ENCODE measurements at regions not wholly inside any gene's neighbourhood (a gene's known extent, or its start where the extent isn't known, plus 50 kb on each side); places are given as distances from the start of the nearest gene placed in this dataset.

DNA sequence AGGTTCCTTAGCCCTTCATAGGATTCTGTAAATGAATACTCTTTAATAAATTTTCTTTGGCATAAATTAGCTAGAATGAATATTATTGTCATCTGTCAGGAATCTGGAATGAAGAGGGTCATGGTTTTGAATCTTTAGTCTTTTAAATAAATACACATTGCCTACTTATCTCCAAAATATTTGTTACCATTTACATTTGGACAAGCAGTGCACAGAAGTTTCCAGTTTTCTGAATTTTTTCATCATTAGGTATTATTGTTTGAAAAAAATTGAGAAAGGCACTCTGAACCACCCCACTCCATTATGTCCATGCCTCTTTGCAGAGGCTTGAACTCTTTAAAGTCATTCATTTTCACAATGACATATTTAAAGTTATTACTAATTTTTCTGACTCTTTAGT, 549.0 kb upstream of the LUZP2 start:
- no peaks in the 10 kb centered on the region for H3K9me3 ChIP-seq
- TF ChIP-seq, protein P1, sequence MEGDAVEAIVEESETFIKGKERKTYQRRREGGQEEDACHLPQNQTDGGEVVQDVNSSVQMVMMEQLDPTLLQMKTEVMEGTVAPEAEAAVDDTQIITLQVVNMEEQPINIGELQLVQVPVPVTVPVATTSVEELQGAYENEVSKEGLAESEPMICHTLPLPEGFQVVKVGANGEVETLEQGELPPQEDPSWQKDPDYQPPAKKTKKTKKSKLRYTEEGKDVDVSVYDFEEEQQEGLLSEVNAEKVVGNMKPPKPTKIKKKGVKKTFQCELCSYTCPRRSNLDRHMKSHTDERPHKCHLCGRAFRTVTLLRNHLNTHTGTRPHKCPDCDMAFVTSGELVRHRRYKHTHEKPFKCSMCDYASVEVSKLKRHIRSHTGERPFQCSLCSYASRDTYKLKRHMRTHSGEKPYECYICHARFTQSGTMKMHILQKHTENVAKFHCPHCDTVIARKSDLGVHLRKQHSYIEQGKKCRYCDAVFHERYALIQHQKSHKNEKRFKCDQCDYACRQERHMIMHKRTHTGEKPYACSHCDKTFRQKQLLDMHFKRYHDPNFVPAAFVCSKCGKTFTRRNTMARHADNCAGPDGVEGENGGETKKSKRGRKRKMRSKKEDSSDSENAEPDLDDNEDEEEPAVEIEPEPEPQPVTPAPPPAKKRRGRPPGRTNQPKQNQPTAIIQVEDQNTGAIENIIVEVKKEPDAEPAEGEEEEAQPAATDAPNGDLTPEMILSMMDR (IDR thresholded peaks at IDR 0.05) = no peak
- TF ChIP-seq POLR2AphosphoS5 (IDR thresholded peaks at IDR 0.05) (no peak), POLR2A (IDR thresholded peaks at IDR 0.05) (no peak), EP300 (IDR thresholded peaks at IDR 0.05) (no peak)
- H3K4me3 ChIP-seq = no peak overlapping the region
- no peak overlapping the region for H3K27ac ChIP-seq
- no peaks in the 10 kb centered on the region for H3K27me3 ChIP-seq
- H3K4me1 ChIP-seq = no peaks in the 10 kb centered on the region
- DNase-seq (ENCODE audit: low spot score in 2 of 2) = no peak
- H3K36me3 ChIP-seq = no peaks in the 10 kb centered on the region

DNA sequence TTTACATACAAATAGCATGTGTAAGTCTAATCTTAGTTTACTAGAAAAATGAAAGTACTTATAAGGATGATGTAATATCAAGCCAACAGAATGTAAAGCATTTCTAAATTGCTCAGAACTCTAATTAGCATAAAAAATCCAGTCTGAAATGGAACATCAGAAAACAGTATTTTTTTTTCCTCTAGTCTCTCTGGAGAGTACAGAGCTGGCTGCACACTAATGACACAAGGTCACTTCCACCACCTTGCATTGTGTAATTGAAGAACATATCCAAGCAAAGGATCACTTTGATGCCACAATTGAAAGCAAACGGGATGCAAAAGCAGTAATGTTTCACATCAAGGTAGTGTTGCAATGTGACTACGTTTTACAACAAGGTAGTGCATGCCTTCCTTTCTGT, 548.0 kb upstream of the LUZP2 start:
- no peak overlapping the region for H3K27ac ChIP-seq
- no peaks in the 10 kb centered on the region for H3K27me3 ChIP-seq
- WGBS = 78% methylated on average over 2 of the region's 2 CpGs
- no peak overlapping the region for H3K4me3 ChIP-seq
- no peak for DNase-seq (ENCODE audit: low spot score in 2 of 2)
- H3K9me3 ChIP-seq = no peaks in the 10 kb centered on the region
- TF ChIP-seq, protein P1 (IDR thresholded peaks at IDR 0.05) = no peak
- no peak for TF ChIP-seq POLR2A (IDR thresholded peaks at IDR 0.05)
- no peak for TF ChIP-seq POLR2AphosphoS5 (IDR thresholded peaks at IDR 0.05)
- no peak for TF ChIP-seq EP300 (IDR thresholded peaks at IDR 0.05)
- H3K4me1 ChIP-seq = no peaks in the 10 kb centered on the region
- H3K36me3 ChIP-seq = no peaks in the 10 kb centered on the region

DNA sequence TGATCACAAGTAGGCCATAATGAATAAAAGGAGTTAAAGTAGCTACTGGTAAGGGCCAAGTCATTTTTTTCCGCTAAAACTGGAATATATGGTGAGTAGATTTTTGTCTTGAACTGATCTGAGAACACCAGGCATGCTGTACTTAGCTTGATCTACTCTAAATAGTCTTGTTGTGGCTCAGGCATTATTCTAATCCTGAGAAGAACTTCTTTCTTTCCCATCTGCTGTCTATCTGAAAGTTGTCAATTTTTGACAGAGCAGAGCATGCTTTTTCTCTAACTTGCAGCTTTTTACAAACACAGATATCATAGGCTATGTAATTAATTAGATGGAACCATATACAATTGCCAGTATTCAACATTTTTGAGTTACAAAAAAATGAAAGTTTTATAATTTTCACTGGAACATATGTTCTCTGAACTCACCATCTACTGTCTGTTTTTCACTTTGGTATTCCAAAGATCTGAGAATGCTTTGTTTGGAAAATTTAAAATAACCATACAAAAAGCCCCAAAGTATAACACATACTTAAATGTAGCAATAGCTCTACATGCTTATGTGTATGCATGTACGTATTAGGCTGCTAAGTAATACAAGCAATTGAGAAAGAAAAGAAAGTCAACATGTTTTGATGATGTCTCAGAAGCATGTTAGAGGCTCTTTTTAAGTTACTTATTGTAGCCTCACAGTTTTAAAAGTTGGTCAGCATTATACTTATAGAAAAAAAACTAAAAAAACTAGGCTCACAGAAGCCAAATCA, 542.7 kb upstream of the LUZP2 start:
- WGBS = 89% methylated on average over 2 of the region's 2 CpGs
- DNase-seq (ENCODE audit: low spot score in 2 of 2) = no peak
- no peak overlapping the region for H3K27ac ChIP-seq
- no peaks in the 10 kb centered on the region for H3K36me3 ChIP-seq
- H3K4me3 ChIP-seq = no peak overlapping the region
- no peaks in the 10 kb centered on the region for H3K4me1 ChIP-seq
- TF ChIP-seq POLR2AphosphoS5 (IDR thresholded peaks at IDR 0.05) = no peak
- no peaks in the 10 kb centered on the region for H3K27me3 ChIP-seq
- H3K9me3 ChIP-seq = no peaks in the 10 kb centered on the region

DNA sequence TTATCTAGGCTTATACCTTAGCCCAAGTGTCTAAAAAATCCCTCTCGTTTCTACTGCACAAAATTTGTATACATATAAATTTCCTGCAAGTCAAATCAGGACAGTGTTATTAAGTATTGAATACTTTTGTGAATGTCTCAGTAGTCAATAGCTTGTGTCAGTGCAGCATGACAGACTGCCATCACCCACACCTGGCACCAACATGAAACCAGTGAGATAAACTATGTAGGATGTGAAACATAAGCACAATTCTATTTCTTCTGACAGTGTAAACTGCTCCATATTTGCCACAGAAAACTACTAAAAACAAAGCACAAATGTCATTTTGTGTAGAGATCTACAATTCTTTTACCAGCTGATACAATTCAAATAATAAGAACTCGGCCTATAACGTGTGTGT, 542.1 kb upstream of the LUZP2 start:
- 72% methylated on average over 3 of the region's 3 CpGs for WGBS
- Histone ChIP-seq H3K27me3 (no peaks in the 10 kb centered on the region), H3K4me3 (no peak overlapping the region)

DNA sequence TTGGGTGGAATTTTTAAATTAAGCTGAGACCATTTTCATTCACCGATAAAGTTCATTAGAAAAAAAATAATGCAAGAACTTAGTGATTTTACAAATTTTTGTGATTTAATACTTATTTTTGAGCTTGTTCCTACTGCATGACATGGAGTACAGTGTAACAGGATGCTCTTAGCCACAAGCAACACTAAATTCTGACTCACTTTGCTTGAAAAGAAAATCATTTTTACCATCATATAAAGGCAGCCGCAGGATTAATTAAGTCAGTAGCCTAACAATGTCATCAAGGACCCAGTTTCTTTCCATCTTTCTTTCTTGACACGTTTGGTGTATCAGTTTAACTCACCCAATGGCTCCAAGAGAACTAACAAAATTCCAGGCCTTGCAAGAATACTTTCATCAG, 540.3 kb upstream of the LUZP2 start:
- Histone ChIP-seq H3K4me1 (no peaks in the 10 kb centered on the region), H3K4me3 (no peak overlapping the region), H3K9me3 (no peaks in the 10 kb centered on the region), H3K36me3 (no peaks in the 10 kb centered on the region), H3K27ac (no peak overlapping the region), H3K27me3 (no peaks in the 10 kb centered on the region)
- DNase-seq (ENCODE audit: low spot score in 2 of 2) = no peak
- 85% methylated on average over 3 of the region's 3 CpGs for WGBS
- TF ChIP-seq POLR2AphosphoS5 (IDR thresholded peaks at IDR 0.05) = no peak
- no peak for TF ChIP-seq EP300 (IDR thresholded peaks at IDR 0.05)
- TF ChIP-seq POLR2A (IDR thresholded peaks at IDR 0.05) = no peak

More for the DNA sequence above, 542.1 kb upstream of the LUZP2 start:
- H3K36me3 ChIP-seq = no peaks in the 10 kb centered on the region
- no peaks in the 10 kb centered on the region for H3K9me3 ChIP-seq
- H3K4me1 ChIP-seq = no peaks in the 10 kb centered on the region
- TF ChIP-seq, protein P1 (IDR thresholded peaks at IDR 0.05) = no peak
- TF ChIP-seq EP300 (IDR thresholded peaks at IDR 0.05) (no peak), POLR2A (IDR thresholded peaks at IDR 0.05) (no peak), POLR2AphosphoS5 (IDR thresholded peaks at IDR 0.05) (no peak)
- H3K27ac ChIP-seq = no peak overlapping the region
- no peak for DNase-seq (ENCODE audit: low spot score in 2 of 2)

DNA sequence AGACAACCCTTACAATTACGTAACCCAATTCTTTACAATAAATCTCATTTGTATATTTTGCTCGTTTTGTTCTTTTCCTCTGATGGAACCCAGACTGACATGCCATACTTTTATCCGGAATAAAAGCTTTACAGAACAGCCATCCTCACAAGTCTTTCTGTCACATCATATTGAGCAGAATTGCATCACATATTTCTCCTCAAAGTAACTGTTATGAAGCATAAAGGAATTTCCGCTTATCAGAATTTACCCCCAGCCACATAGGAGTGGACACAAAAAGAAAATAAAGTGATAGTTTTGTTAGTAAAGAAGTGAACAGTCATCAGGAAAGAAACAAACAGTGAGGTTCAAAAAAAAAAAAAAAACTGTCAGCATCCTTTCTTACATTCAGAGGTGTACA, 539.5 kb upstream of the LUZP2 start:
- Histone ChIP-seq H3K4me3 (no peak overlapping the region), H3K36me3 (no peaks in the 10 kb centered on the region), H3K9me3 (no peaks in the 10 kb centered on the region), H3K4me1 (no peaks in the 10 kb centered on the region), H3K27ac (no peak overlapping the region), H3K27me3 (no peaks in the 10 kb centered on the region)
- TF ChIP-seq POLR2AphosphoS5 (IDR thresholded peaks at IDR 0.05) = no peak
- TF ChIP-seq EP300 (IDR thresholded peaks at IDR 0.05) = no peak
- DNase-seq (ENCODE audit: low spot score in 2 of 2) = no peak
- 79% methylated on average over 4 of the region's 4 CpGs for WGBS

DNA sequence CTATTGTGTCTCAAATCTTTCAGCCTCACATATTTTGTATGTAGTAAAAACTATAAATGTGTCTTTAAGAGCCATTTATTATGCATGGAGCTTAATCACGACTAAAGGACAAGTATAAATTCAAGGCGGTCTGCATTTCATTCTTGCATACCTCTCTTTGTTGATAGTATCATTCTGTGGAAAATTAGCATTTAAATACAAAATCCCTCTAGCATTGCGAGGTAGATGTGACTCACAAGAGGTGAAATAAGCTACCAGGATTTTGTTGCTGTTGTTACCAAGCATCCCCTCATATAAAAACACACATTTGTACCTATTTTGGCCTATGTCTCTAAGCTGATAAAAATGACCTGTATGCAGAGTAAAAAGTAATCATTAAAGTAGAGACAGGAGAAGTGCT, 537.4 kb upstream of the LUZP2 start:
- DNase-seq (ENCODE audit: low spot score in 2 of 2) = no peak
- Histone ChIP-seq H3K9me3 (no peaks in the 10 kb centered on the region), H3K4me1 (no peaks in the 10 kb centered on the region), H3K27ac (no peak overlapping the region), H3K27me3 (no peaks in the 10 kb centered on the region), H3K4me3 (no peak overlapping the region), H3K36me3 (no peaks in the 10 kb centered on the region)
- TF ChIP-seq POLR2A (IDR thresholded peaks at IDR 0.05) = no peak
- no peak for TF ChIP-seq POLR2AphosphoS5 (IDR thresholded peaks at IDR 0.05)
- TF ChIP-seq EP300 (IDR thresholded peaks at IDR 0.05) = no peak
- TF ChIP-seq, protein P1 (IDR thresholded peaks at IDR 0.05) = no peak
- WGBS = 41% methylated on average over 3 of the region's 3 CpGs

Measured in suprapubic skin (tissue), 4 donors.